ENCODE measurements at regions not wholly inside any gene's neighbourhood (a gene's known extent, or its start where the extent isn't known, plus 50 kb on each side); places are given as distances from the start of the nearest gene placed in this dataset.

DNA sequence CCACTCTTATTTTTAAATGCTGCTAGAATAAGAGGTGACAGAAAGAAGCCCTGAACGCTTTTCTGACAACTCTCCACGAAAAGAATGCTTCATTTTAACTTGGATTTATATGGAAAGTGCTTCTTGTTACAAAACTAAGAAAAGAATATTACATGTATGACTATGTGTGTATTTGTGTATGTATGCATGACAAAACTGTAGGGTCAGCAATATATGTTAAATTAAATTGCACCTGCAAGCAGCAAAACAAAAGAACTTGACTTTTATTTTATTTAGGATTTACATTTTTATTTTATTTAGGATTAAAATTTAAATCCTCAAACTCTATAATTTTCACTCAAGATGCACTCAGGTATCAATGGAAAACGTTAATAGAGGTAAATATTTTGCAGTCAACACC, 187.1 kb downstream of the NR4A2 start:
- no peak for TF ChIP-seq EZH2 (IDR thresholded peaks at IDR 0.05)
- no peak for TF ChIP-seq POLR2AphosphoS5 (IDR thresholded peaks at IDR 0.05; ENCODE audit: borderline replicate concordance, low read depth, low read length)
- TF ChIP-seq FOXP2 (optimal IDR thresholded peaks at IDR 0.05; ENCODE audit: control extremely low read depth, extremely low read length, insufficient read depth): no peak
